Vagina (tissue), 2 donors: ENCODE measurements at regions not wholly inside any gene's neighbourhood (a gene's known extent, or its start where the extent isn't known, plus 50 kb on each side); places are given as distances from the start of the nearest gene placed in this dataset.

Experiments
- POLR2AphosphoS5 ChIP-seq, 2 donors: sonication (generic); formaldehyde crosslinking; IDR thresholded peaks; one replicate each; pipeline ENCODE4 v1.9.0; 2017; ENCODE audit warnings: antibody characterized with exemption in 2 of 2, mild to moderate bottlenecking in 2 of 2, low read depth in 1 of 2; ENCODE audit not compliant: insufficient read depth in 1 of 2
- TF ChIP-seq, protein P1 (sequence below), 3 experiments: fragments of 450-650 bp in 2 of 3; fragments of 200-600 bp in 1 of 3; sonication (generic) in 1 of 3; IDR thresholded peaks; one replicate each; pipeline ENCODE4 v1.5.1; 2017 to 2019; ENCODE audit warnings: antibody characterized with exemption in 3 of 3, mild to moderate bottlenecking in 2 of 3, moderate library complexity in 2 of 3

GRCh38 chr2:2691419-2691818 is 360.3 kb upstream of the MYT1L start:
- TF ChIP-seq, protein P1, sequence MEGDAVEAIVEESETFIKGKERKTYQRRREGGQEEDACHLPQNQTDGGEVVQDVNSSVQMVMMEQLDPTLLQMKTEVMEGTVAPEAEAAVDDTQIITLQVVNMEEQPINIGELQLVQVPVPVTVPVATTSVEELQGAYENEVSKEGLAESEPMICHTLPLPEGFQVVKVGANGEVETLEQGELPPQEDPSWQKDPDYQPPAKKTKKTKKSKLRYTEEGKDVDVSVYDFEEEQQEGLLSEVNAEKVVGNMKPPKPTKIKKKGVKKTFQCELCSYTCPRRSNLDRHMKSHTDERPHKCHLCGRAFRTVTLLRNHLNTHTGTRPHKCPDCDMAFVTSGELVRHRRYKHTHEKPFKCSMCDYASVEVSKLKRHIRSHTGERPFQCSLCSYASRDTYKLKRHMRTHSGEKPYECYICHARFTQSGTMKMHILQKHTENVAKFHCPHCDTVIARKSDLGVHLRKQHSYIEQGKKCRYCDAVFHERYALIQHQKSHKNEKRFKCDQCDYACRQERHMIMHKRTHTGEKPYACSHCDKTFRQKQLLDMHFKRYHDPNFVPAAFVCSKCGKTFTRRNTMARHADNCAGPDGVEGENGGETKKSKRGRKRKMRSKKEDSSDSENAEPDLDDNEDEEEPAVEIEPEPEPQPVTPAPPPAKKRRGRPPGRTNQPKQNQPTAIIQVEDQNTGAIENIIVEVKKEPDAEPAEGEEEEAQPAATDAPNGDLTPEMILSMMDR (IDR thresholded peaks at IDR 0.05) = no peak
- no peak for TF ChIP-seq POLR2AphosphoS5 (IDR thresholded peaks at IDR 0.05; ENCODE audit: insufficient read depth in 1 of 2, low read depth in 1 of 2)
